Heart left ventricle (tissue), 16 donors: ENCODE measurements at regions not wholly inside any gene's neighbourhood (a gene's known extent, or its start where the extent isn't known, plus 50 kb on each side); places are given as distances from the start of the nearest gene placed in this dataset.

ENCODE experiments used
- ATAC-seq, 4 donors: fragments of 200-7000 bp; cut with Tn5 transposase; one replicate each; pipeline ENCODE4 v1.9.1; 2020 to 2022; ENCODE audit warnings: moderate library complexity in 4 of 4, mild to moderate bottlenecking in 3 of 4, moderate number of reproducible peaks in 1 of 4
- DNase-seq, 5 donors: peaks; one replicate each; pipeline ENCODE4 v3.0.0-alpha.2; 2020
- H3K27ac ChIP-seq, 12 donors: fragments of 200-600 bp; sonication (generic) in 4 of 12; one replicate each; pipeline versions ENCODE4 v1.5.0 to v1.8.0; 2016 to 2022; ENCODE audit warnings: mild to moderate bottlenecking in 2 of 12
- H3K27me3 ChIP-seq, 9 donors: fragments of 200-600 bp; sonication (generic) in 2 of 9; one replicate each; pipeline versions ENCODE4 v1.5.1 to v1.8.0; 2016 to 2022; ENCODE audit warnings: mild to moderate bottlenecking in 3 of 9
- H3K36me3 ChIP-seq, 9 donors: fragments of 200-600 bp; sonication (generic) in 2 of 9; one replicate each; pipeline versions ENCODE4 v1.5.0 to v1.8.0; 2018 to 2022; ENCODE audit warnings: mild to moderate bottlenecking in 2 of 9
- H3K4me1 ChIP-seq, 12 donors: fragments of 200-600 bp; sonication (generic) in 4 of 12; one replicate each; pipeline versions ENCODE4 v1.5.0 to v1.8.0; 2016 to 2022; ENCODE audit warnings: mild to moderate bottlenecking in 3 of 12
- H3K4me3 ChIP-seq, 12 donors: fragments of 200-600 bp; sonication (generic) in 4 of 12; one replicate each; pipeline versions ENCODE4 v1.5.0 to v1.8.0; 2017 to 2022; ENCODE audit warnings: mild to moderate bottlenecking in 9 of 12, moderate library complexity in 4 of 12
- H3K9me3 ChIP-seq, 12 donors: fragments of 200-600 bp; sonication (generic) in 4 of 12; one replicate each; pipeline versions ENCODE4 v1.5.0 to v1.8.0; 2016 to 2022; ENCODE audit warnings: mild to moderate bottlenecking in 1 of 12
- CTCF ChIP-seq, 12 donors: fragments of 200-600 bp; sonication (generic) in 4 of 12; IDR thresholded peaks; one replicate each; pipeline versions ENCODE4 v1.5.0 to v1.8.0; 2018 to 2022; ENCODE audit warnings: antibody characterized with exemption in 12 of 12, mild to moderate bottlenecking in 5 of 12
- POLR2A ChIP-seq, 2 donors: fragments of 450-650 bp; IDR thresholded peaks; one replicate each; pipeline ENCODE4 v1.6.1; 2017; ENCODE audit warnings: antibody characterized with exemption in 2 of 2, mild to moderate bottlenecking in 2 of 2, moderate library complexity in 2 of 2
- WGBS, 4 donors: extraction: QIAGEN DNeasy Blood & Tissue Kit in 2 of 4; methylation state at CpG; one replicate each; pipeline versions ENCODE4 v1.1.5 to v1.1.7; 2013 to 2018; 5-methylcytosine and 5-hydroxymethylcytosine counted together
- intact Hi-C, 10 donors: fragments of 100-400 bp; cut with DNase I; formaldehyde crosslinking; loops; one replicate each; pipeline versions ENCODE4 v1.11.1 to v1.14.2; 2022
- donor health status: ischemic (EF 13 %, LVEDD 7.1; RV severe dilation, severe dysfunction).
- donor health status: healthy with polysubstance abuse.
- donor health status: DM: no; HTN: yes; CAD: no.
- donor health status: DM: no; HTN: no; CAD: no.
- donor health status: ischemic (EF 25% LVEDD 6.9; RV normal size, moderate dysfunction).
- donor health status: ischemic (EF 25% LVEDD 5.7; RV mildly dilated, moderate dysfunction).
- donor health status: healthy.
- donor health status: DM: yes; HTN: yes; CAD: no.
- donor health status: ischemic (EF 35%, LVEDD 5.7; RV mildly dilated, moderate dysfunction).
- donor health status: nonischemic (EF 11% LVEDD 7.7; RV severe dilation, severe dysfunction).
- donor health status: DM: yes; HTN: yes; CAD: no.
- donor health status: PGD.
- donor health status: ischemic (EF 29% LVEDD 5.4; RV normal size, mild dysfunction).
- donor health status: nonischemic (EF 23%, LVEDD 6.1; RV moderate dilation, normal function).

- no peak overlapping the region for H3K4me3 ChIP-seq
- H3K9me3 ChIP-seq, result no peaks in the 10 kb centered on the region
- no peaks in the 10 kb centered on the region for H3K4me1 ChIP-seq
- WGBS, 4 donors, result 63 to 79% (median 72%) methylated on average over 2 of the region's 2 CpGs
- H3K27me3 ChIP-seq, result no peaks in the 10 kb centered on the region
- intact Hi-C loops, result no loop called here
- H3K36me3 ChIP-seq, result no peaks in the 10 kb centered on the region
- ATAC-seq, result no peak
- DNase-seq, result no peak
- no peak overlapping the region for H3K27ac ChIP-seq
- no peak for TF ChIP-seq CTCF (IDR thresholded peaks at IDR 0.05)
- no peak for TF ChIP-seq POLR2A (IDR thresholded peaks at IDR 0.05)
Observed at GRCh38 chr5:152956943-152957613, 533.4 kb upstream of the GRIA1 start.

- Histone ChIP-seq H3K27ac (no peak overlapping the region), H3K4me1 (no peaks in the 10 kb centered on the region), H3K9me3 (peaks cover 0 to 18% (median 3%) of the 10 kb centered on the region in 12 donors), H3K27me3 (no peaks in the 10 kb centered on the region), H3K36me3 (no peaks in the 10 kb centered on the region), H3K4me3 (no peak overlapping the region)
- ATAC-seq (no peak), DNase-seq (no peak)
- intact Hi-C loops, result no loop called here
- TF ChIP-seq CTCF (IDR thresholded peaks at IDR 0.05) (no peak), POLR2A (IDR thresholded peaks at IDR 0.05) (no peak)
- 13 to 29% (median 24%) methylated on average over 1 of the region's 1 CpG for WGBS, 4 donors
Observed at GRCh38 chr5:152978141-152978835, 512.2 kb upstream of the GRIA1 start.

GRCh38 chr5:152987131-152987530, 503.3 kb upstream of the GRIA1 start:
- ATAC-seq, result no peak
- intact Hi-C loops, result no loop called here
- no peaks in the 10 kb centered on the region for H3K36me3 ChIP-seq
- no peak overlapping the region for H3K27ac ChIP-seq
- DNase-seq, result no peak
- H3K4me1 ChIP-seq, result no peaks in the 10 kb centered on the region
- WGBS, 4 donors, result 36 to 63% (median 50%) methylated on average over 1 of the region's 1 CpG
- peaks cover 0 to 3% (median 0%) of the 10 kb centered on the region in 12 donors for H3K9me3 ChIP-seq
- H3K4me3 ChIP-seq, result no peak overlapping the region
- TF ChIP-seq POLR2A (IDR thresholded peaks at IDR 0.05) (no peak), CTCF (IDR thresholded peaks at IDR 0.05) (no peak)
- H3K27me3 ChIP-seq, result no peaks in the 10 kb centered on the region

GRCh38 chr5:152990217-152990616, 500.3 kb upstream of the GRIA1 start:
- Histone ChIP-seq H3K9me3 (no peaks in the 10 kb centered on the region), H3K4me1 (no peaks in the 10 kb centered on the region), H3K36me3 (no peaks in the 10 kb centered on the region), H3K27me3 (no peaks in the 10 kb centered on the region), H3K27ac (no peak overlapping the region), H3K4me3 (no peak overlapping the region)
- intact Hi-C loops, result no loop called here
- DNase-seq (no peak), ATAC-seq (no peak)
- no peak for TF ChIP-seq POLR2A (IDR thresholded peaks at IDR 0.05)
- TF ChIP-seq CTCF (IDR thresholded peaks at IDR 0.05), result no peak
- WGBS, 4 donors, result 64 to 78% (median 69%) methylated on average over 2 of the region's 2 CpGs
